ENCODE measurements at regions not wholly inside any gene's neighbourhood (a gene's known extent, or its start where the extent isn't known, plus 50 kb on each side); places are given as distances from the start of the nearest gene placed in this dataset.
"Not testable (repeated sequence)": the region's sequence is repeated elsewhere in the genome, so short reads cannot be mapped to it uniquely, and the experiment has no call there.

DNA sequence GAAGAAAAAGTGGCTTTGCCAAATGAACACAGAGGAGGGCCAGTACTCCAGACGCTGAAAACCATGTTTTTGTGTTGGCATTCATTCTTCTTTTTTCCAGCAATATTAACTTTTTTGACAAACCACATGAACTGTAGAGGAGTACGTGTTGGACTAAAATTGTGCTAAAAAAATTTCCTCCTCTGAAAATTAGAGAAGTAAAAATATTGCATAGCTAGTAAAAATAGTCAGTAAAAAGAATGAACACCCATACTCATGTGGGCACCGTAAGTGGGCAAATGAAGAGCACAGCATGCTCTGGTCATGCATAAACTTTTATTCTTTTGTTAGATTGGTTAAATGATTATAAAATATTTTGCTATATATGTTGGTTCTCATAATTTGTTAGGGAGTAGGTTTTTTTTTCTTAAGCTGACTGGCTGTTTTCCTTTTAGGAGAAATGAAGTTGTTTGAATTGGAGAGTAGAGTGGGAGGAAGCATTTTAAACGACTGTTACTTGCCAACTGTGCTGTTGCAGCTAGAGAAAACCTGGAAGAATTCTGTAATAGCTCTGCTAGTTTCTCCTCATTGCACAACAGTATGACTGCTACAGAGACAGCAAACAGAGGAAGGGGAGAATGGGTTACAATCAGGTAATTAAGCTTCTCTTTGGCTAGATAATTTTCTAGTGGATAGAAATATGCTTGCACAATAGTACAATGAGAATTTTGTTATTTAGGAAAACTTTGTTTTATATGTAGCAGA is 222.4 kb downstream of the KCTD12 start:
- no peak overlapping the region for H3K27ac ChIP-seq
- TF ChIP-seq, protein P1, sequence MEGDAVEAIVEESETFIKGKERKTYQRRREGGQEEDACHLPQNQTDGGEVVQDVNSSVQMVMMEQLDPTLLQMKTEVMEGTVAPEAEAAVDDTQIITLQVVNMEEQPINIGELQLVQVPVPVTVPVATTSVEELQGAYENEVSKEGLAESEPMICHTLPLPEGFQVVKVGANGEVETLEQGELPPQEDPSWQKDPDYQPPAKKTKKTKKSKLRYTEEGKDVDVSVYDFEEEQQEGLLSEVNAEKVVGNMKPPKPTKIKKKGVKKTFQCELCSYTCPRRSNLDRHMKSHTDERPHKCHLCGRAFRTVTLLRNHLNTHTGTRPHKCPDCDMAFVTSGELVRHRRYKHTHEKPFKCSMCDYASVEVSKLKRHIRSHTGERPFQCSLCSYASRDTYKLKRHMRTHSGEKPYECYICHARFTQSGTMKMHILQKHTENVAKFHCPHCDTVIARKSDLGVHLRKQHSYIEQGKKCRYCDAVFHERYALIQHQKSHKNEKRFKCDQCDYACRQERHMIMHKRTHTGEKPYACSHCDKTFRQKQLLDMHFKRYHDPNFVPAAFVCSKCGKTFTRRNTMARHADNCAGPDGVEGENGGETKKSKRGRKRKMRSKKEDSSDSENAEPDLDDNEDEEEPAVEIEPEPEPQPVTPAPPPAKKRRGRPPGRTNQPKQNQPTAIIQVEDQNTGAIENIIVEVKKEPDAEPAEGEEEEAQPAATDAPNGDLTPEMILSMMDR (conservative IDR thresholded peaks at IDR 0.05): no peak

DNA sequence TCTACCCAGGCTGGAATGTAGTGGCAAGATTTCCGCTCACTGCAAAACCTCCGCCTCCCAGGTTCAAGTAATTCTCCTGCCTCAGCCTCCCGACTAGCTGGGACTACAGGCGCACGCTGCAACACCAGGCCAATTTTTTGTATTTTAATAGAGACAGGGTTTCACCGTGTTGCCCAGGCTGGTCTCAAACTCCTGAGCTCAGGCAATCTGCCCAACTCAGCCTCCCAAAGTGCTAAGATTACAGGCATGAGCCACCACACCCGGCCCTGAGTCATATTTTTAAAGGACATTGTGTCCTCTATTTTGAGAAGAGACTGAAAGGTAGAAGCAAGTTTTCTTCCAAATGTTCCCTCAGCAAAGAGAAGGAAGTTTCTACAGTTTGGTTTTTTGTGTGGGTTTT is 227.1 kb downstream of the KCTD12 start:
- H3K27ac ChIP-seq: not testable (repeated sequence)

DNA sequence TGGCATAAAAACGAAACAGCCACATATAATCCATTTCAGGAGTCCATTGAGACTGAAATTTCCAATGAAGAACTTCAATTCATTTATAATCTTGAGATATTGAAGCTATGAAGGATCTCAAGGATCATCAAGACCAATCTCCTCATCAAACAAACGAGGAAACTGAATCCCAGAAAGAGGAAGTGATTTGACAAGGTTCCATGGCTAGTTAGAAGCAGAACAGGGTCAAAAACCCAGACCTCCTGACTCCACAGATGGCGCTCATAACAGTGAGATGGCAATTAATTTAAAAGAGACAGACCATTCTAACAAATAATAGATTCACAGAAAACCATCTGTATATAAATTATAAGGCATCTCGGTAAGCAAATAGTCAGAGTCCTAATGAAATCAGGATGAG is 229.7 kb downstream of the KCTD12 start:
- TF ChIP-seq, protein P1 (conservative IDR thresholded peaks at IDR 0.05): no peak
- H3K27ac ChIP-seq: no peak overlapping the region

DNA sequence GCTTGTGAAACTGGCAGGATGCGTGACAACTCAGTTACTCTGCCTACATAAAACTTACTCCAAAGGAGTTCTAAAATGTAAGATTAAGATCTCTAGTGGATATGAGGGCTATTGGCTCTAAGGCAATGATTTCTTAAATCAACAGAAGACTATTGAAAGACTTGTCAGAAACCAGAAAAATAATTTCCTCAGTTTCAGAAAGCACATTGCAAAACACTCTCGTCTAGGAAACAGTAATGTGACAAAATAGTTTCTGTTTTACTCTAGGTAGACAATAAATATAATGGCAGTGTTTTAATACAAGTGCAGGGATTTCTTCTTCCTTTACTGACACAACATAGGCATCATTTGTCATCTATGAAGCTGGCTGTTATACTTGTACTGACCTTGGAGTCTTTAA is 230.1 kb downstream of the KCTD12 start:
- no peak overlapping the region for H3K27ac ChIP-seq
- TF ChIP-seq, protein P1 (conservative IDR thresholded peaks at IDR 0.05): no peak

DNA sequence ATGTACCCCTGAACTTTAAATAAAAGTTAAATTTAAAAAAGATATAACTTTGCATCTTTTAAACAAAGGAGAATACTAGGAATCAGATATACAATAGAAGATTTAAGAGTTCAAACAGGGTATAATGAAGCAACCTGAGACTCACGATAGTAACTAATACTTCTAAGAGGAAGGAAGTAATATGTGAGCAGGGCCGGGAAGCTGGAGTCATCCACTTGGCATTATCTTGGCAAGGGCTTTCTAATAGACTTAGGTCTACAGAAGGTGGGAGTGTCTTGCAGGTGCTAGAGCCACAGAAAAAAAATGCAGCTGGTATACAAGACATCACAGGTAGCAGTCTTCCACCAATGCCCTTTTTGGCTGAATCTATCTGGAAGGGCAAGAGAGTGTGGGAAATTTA is 231.9 kb downstream of the KCTD12 start:
- H3K27ac ChIP-seq: no peak overlapping the region
- TF ChIP-seq, protein P1 (conservative IDR thresholded peaks at IDR 0.05): no peak

DNA sequence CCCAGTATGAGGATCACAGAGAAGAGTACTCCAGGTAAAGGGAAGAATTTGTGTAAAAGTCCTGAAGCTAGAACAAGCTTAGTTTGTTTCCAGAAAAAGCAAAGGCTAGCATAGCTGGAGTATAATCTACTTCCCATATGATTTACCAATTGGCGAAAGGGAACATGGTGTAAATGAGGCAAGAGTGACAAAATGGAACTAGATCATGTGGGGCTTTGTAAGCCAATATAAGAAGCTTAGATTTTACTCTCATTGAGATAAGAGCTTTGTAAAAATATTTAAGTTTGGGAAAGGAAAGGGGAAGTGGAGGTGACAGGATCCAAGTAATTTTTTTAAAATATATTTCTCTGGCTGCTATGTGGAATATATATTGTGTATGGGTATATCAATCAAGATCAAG is 234.9 kb downstream of the KCTD12 start:
- no peak overlapping the region for H3K27ac ChIP-seq
- TF ChIP-seq, protein P1 (conservative IDR thresholded peaks at IDR 0.05): no peak

DNA sequence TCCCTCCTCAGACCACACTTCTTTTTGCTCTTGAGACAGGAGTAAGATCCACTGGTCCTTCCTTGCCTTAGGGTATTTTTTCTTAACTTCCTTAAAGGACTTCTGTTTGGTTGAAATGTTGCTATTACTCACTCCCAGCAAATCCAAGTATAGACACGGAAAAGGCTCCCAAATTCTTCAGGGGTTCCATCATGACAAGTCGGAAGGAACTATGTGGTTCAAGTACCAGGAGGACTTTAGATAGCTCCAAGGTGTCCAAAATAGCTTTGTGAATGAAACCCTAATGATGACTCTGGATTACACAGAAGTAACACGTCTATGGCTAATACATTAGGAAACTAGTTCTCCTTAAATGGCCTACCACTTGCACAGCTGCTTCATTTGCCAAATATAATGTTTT is 238.7 kb downstream of the KCTD12 start:
- H3K27ac ChIP-seq: no peak overlapping the region
- TF ChIP-seq, protein P1 (conservative IDR thresholded peaks at IDR 0.05): no peak

DNA sequence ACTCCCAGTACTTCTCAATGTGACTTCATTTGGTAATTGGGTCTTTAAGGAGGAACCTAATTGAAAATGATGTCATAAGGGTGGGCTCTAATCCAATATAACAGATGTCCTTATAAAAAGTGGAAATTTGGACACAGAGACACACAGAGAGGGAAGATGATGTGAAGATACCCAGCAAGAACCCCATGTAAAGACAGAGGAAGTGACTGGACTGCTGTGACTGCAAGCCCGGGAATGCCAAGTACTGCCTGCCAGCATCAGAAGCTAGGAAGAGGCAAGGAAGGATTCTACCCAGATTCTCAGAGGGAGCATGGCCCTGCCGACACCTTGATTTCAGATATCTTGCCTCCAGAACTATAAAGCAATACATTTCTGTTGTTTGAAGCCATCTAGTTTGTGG is 239.3 kb downstream of the KCTD12 start:
- TF ChIP-seq, protein P1 (conservative IDR thresholded peaks at IDR 0.05): no peak
- no peak overlapping the region for H3K27ac ChIP-seq

Data from VCaP (cell line).